KMS-11 (cell line): ENCODE measurements at regions not wholly inside any gene's neighbourhood (a gene's known extent, or its start where the extent isn't known, plus 50 kb on each side); places are given as distances from the start of the nearest gene placed in this dataset.

Experiments
- H2AFZ ChIP-seq: fragments of 200-600 bp; sonication (generic); 2 replicates; pipeline ENCODE4 v1.6.1; 2016; ENCODE audit warnings: antibody characterized with exemption, mixed run types, low read depth
- H3K27ac ChIP-seq: fragments of 200-600 bp; sonication (generic); 2 replicates; pipeline ENCODE4 v1.6.1; 2016; ENCODE audit warnings: mild to moderate bottlenecking, mixed run types
- H3K27me3 ChIP-seq: fragments of 200-600 bp; sonication (generic); 2 replicates; pipeline ENCODE4 v1.6.1; 2017; ENCODE audit warnings: mild to moderate bottlenecking, low read depth, mixed run types, moderate library complexity; ENCODE audit not compliant: insufficient read depth
- H3K36me3 ChIP-seq: fragments of 200-600 bp; sonication (generic); 2 replicates; pipeline ENCODE4 v1.6.1; 2017; ENCODE audit warnings: mild to moderate bottlenecking, mixed run types; ENCODE audit not compliant: insufficient read depth
- H3K4me1 ChIP-seq: fragments of 200-600 bp; sonication (generic); 2 replicates; pipeline ENCODE4 v1.6.1; 2016; ENCODE audit warnings: mild to moderate bottlenecking, low read depth, mixed run types; ENCODE audit not compliant: poor library complexity, severe bottlenecking
- H3K4me2 ChIP-seq: fragments of 200-600 bp; sonication (generic); 2 replicates; pipeline ENCODE4 v1.7.0; 2016; ENCODE audit warnings: mild to moderate bottlenecking, mixed run types
- H3K4me3 ChIP-seq: fragments of 200-600 bp; sonication (generic); IDR thresholded peaks from 2 replicates; pipeline ENCODE4 v1.6.1; 2017; ENCODE audit warnings: low read depth, low read length, mixed read lengths; ENCODE audit not compliant: insufficient read depth
- H3K79me2 ChIP-seq: fragments of 200-600 bp; sonication (generic); 2 replicates; pipeline ENCODE4 v1.6.1; 2016; ENCODE audit warnings: low read depth, mixed run types; ENCODE audit not compliant: insufficient read depth
- H3K9ac ChIP-seq: fragments of 200-600 bp; sonication (generic); 2 replicates; pipeline ENCODE4 v1.6.1; 2016; ENCODE audit warnings: mild to moderate bottlenecking, mixed run types
- H4K20me1 ChIP-seq: fragments of 200-600 bp; sonication (generic); 2 replicates; pipeline ENCODE4 v1.6.1; 2016; ENCODE audit warnings: mild to moderate bottlenecking, mixed run types; ENCODE audit not compliant: insufficient read depth
- TF ChIP-seq, protein P1 (sequence below): fragments of 200-600 bp; sonication (generic); conservative IDR thresholded peaks from 2 replicates; pipeline ENCODE4 v1.6.1; 2017; ENCODE audit warnings: low read depth, mild to moderate bottlenecking, antibody characterized with exemption, low read length, moderate library complexity, mixed read lengths

GRCh38 chr12:11592484-11592883 is 57.0 kb upstream of the ETV6 start:
- TF ChIP-seq, protein P1, sequence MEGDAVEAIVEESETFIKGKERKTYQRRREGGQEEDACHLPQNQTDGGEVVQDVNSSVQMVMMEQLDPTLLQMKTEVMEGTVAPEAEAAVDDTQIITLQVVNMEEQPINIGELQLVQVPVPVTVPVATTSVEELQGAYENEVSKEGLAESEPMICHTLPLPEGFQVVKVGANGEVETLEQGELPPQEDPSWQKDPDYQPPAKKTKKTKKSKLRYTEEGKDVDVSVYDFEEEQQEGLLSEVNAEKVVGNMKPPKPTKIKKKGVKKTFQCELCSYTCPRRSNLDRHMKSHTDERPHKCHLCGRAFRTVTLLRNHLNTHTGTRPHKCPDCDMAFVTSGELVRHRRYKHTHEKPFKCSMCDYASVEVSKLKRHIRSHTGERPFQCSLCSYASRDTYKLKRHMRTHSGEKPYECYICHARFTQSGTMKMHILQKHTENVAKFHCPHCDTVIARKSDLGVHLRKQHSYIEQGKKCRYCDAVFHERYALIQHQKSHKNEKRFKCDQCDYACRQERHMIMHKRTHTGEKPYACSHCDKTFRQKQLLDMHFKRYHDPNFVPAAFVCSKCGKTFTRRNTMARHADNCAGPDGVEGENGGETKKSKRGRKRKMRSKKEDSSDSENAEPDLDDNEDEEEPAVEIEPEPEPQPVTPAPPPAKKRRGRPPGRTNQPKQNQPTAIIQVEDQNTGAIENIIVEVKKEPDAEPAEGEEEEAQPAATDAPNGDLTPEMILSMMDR, result no peak
- no peaks in the 10 kb centered on the region for H3K79me2 ChIP-seq
- H3K36me3 ChIP-seq, result no peaks in the 10 kb centered on the region
- H3K27me3 ChIP-seq, result no peaks in the 10 kb centered on the region
- no peak overlapping the region for H2AFZ ChIP-seq
- H3K4me2 ChIP-seq, result no peak overlapping the region
- H4K20me1 ChIP-seq, result no peaks in the 10 kb centered on the region
- no peak overlapping the region for H3K27ac ChIP-seq
- H3K4me3 ChIP-seq, result no peak overlapping the region
- H3K4me1 ChIP-seq, result no peaks in the 10 kb centered on the region
- H3K9ac ChIP-seq, result no peak overlapping the region

DNA sequence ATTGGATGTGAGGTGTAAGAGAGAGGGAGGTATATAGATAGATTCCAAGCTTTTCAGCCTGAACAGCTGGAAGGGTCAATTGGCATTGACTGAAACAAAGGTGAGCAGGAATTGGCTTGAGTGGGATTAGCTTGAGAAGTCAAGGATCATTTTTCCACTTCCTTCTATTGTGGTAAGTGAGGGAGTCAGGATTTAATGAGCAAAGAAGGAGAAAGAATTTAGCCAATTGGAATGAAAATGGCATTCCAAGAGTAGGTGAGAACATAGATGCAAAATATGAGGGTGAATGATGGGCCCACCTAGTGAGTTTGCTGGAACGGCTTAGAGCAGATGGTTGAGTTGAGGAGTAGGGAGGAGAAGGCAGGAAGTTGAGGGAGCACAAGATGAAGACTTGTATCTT is 56.5 kb upstream of the ETV6 start:
- no peak overlapping the region for H3K4me2 ChIP-seq
- no peak overlapping the region for H2AFZ ChIP-seq
- H3K79me2 ChIP-seq, result no peaks in the 10 kb centered on the region
- H3K9ac ChIP-seq, result no peak overlapping the region
- H3K27me3 ChIP-seq, result no peaks in the 10 kb centered on the region
- H3K27ac ChIP-seq, result no peak overlapping the region
- no peak overlapping the region for H3K4me3 ChIP-seq
- TF ChIP-seq, protein P1, result no peak
- H3K36me3 ChIP-seq, result no peaks in the 10 kb centered on the region
- H3K4me1 ChIP-seq, result no peaks in the 10 kb centered on the region
- no peaks in the 10 kb centered on the region for H4K20me1 ChIP-seq

DNA sequence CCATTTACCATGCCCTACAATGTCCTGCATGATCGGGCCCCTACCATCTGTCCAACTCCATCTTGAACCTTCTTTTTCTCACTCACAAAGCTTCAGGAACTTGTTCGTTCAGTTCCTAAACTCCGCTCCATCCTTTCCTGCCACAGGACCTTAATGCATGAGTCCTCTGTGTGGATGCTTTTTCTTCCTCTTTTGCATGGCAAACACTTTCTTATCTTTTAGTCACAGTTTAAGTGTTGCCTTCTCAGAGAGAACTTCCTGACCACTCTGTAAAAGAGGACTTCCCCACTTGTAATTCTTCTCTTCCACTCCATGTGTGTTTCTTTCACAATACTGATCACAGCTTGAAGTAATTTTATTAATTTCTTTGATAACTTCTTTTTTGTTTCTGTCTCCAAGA is 54.4 kb upstream of the ETV6 start:
- H4K20me1 ChIP-seq, result no peaks in the 10 kb centered on the region
- no peaks in the 10 kb centered on the region for H3K4me1 ChIP-seq
- no peak overlapping the region for H3K9ac ChIP-seq
- H3K79me2 ChIP-seq, result no peaks in the 10 kb centered on the region
- no peak overlapping the region for H3K4me3 ChIP-seq
- H3K27me3 ChIP-seq, result no peaks in the 10 kb centered on the region
- H3K27ac ChIP-seq, result no peak overlapping the region
- TF ChIP-seq, protein P1, result no peak
- no peak overlapping the region for H2AFZ ChIP-seq
- no peaks in the 10 kb centered on the region for H3K36me3 ChIP-seq
- H3K4me2 ChIP-seq, result no peak overlapping the region

GRCh38 chr12:11596141-11596540 is 53.3 kb upstream of the ETV6 start:
- H2AFZ ChIP-seq, result no peak overlapping the region
- no peak overlapping the region for H3K4me3 ChIP-seq

More at GRCh38 chr12:11596141-11596540, 53.3 kb upstream of the ETV6 start:
- Histone ChIP-seq H4K20me1 (no peaks in the 10 kb centered on the region), H3K4me2 (no peak overlapping the region), H3K36me3 (no peaks in the 10 kb centered on the region), H3K4me1 (peaks cover 4% of the 10 kb centered on the region), H3K27me3 (no peaks in the 10 kb centered on the region), H3K9ac (no peak overlapping the region), H3K27ac (no peak overlapping the region), H3K79me2 (no peaks in the 10 kb centered on the region)
- TF ChIP-seq, protein P1, result no peak
